ENCODE measurements at regions not wholly inside any gene's neighbourhood (a gene's known extent, or its start where the extent isn't known, plus 50 kb on each side); places are given as distances from the start of the nearest gene placed in this dataset.

DNA sequence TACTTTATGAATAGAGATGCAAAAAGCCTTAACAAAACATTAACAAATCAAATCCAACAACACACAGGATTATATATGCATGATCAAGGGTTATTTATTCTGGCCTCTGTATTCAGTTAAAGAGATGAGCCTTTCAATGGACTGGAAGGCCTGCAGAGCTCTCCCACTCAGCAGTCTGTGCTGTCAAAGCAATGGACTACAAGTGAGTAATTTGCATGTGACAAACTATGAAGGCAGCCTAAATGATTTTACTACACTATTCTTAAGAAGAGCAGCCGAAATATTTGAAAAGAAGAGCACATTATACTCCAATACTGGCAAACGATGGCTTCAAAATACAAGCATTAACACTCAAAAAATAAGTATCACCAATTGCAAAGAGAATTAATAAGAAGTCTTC lies 250.4 kb upstream of the HSFY2 start:
- TF ChIP-seq, protein P1, sequence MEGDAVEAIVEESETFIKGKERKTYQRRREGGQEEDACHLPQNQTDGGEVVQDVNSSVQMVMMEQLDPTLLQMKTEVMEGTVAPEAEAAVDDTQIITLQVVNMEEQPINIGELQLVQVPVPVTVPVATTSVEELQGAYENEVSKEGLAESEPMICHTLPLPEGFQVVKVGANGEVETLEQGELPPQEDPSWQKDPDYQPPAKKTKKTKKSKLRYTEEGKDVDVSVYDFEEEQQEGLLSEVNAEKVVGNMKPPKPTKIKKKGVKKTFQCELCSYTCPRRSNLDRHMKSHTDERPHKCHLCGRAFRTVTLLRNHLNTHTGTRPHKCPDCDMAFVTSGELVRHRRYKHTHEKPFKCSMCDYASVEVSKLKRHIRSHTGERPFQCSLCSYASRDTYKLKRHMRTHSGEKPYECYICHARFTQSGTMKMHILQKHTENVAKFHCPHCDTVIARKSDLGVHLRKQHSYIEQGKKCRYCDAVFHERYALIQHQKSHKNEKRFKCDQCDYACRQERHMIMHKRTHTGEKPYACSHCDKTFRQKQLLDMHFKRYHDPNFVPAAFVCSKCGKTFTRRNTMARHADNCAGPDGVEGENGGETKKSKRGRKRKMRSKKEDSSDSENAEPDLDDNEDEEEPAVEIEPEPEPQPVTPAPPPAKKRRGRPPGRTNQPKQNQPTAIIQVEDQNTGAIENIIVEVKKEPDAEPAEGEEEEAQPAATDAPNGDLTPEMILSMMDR (IDR thresholded peaks at IDR 0.05), result no peak

DNA sequence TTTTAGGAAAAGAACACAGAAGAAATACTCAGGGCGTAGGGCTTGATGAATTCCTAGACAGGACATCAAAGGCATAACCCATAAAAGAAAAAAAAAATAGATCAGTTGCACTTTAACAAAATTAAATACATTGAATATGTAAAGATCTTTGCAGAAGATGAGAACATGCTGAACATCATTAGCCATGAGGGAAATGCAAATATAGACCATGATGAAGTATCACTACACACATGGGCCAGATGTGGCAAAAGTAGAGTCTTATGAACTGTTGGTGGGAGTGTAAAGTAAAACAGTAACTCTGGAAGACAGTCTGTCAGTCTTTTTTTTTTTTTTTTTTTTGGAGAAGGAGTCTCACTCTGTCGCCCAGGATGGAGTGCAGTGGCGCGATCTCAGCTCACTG lies 246.7 kb upstream of the HSFY2 start:
- TF ChIP-seq, protein P1 (IDR thresholded peaks at IDR 0.05), result no peak

DNA sequence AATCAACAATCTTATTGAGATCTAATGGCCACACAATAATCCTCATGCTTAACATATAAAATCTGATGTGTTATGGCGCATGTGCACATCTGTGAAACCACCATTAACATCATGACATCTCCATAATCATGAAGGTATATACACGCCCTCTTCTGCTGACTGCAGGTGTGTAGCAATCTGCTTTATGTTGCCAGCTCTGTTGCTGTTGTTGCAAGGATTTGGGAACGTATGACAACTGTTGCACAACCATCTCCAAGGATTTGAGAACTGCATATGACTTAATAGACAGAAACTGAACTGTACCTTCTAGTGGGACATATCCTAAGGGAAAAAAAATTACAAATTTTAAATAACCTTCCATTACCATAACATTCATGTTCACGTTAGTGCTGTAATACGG lies 243.5 kb upstream of the HSFY2 start:
- TF ChIP-seq, protein P1 (IDR thresholded peaks at IDR 0.05), result no peak

DNA sequence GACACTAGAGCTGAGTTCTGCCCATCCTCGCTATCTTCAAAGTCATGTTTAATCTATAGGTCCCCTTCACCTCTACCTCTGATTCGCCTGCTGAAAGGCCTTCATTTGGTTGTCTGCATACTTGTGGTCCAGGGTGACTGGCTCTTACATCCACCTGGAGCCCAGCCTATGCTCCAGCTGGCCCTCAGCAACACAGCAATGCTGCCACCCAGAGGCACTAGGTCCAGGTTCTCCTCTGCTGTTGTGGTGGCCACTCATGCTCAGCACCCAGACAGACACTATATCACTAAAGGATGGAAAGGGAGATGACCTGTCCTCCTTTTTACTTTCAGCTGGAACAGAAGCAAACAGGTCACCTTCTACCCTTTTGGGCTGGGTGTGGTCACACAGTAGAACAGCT lies 242.3 kb upstream of the HSFY2 start:
- TF ChIP-seq, protein P1 (IDR thresholded peaks at IDR 0.05), result no peak; the same call in 1 of the 2 replicates

DNA sequence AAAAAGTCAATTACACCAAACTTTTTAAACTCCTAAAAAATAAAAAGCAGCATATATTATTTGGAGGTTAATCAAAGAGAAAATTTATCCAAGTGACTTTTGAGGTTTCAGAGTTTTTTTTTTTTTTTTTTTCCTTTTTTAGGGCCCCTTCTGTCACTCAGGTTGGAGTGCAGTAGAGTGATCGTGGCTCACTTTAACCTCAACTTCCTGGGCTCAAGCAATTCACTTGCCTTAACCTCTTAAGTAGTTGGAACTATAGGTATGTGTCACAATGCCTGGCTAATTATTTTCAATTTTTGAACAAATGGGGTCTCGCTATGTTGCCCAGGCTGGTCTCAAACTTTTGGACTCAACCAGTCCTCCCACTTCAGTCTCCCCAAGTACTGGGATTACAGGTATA lies 241.7 kb upstream of the HSFY2 start:
- TF ChIP-seq, protein P1 (IDR thresholded peaks at IDR 0.05), result no peak

DNA sequence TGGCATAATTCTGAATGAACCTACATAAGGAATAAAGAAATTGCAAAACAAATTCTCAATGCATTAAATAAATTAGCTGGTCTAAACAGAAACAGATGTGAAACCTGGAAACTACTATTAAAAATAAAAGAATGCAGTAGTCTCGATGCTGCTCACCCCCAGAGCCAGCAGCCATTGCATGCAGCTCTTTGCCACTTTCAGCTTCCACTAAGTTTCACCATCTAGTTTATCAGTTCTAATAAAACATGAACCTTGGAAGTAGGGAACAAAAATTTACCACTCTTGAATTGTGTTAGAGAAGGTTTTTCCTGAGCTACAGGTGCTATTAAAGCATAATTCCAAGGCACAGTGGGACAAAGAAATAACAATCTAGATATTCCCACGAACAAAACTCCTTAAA lies 239.4 kb upstream of the HSFY2 start:
- TF ChIP-seq, protein P1 (IDR thresholded peaks at IDR 0.05), result no peak

DNA sequence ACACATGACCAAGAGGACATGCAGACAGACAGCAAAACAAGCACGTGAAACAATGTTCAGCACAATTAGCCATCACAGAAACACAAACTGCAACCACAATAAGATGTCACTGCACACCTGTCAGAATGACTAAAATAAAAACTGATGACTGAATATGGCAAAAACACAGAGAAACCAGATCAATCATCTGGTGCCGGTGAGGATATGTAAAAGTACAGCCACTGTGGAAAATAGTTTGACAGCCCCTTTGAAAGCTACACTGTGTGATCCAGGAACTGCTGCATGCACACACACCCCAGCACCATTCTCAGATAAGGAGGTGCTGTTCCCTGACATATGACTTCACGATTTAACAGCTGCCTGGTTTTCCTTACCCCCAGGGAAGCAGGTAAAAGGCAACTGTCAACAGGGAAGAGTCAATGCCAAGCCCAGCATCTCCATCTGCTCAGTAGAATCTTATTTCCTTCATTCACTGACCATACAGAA lies 238.1 kb upstream of the HSFY2 start:
- TF ChIP-seq, protein P1 (IDR thresholded peaks at IDR 0.05), result no peak

DNA sequence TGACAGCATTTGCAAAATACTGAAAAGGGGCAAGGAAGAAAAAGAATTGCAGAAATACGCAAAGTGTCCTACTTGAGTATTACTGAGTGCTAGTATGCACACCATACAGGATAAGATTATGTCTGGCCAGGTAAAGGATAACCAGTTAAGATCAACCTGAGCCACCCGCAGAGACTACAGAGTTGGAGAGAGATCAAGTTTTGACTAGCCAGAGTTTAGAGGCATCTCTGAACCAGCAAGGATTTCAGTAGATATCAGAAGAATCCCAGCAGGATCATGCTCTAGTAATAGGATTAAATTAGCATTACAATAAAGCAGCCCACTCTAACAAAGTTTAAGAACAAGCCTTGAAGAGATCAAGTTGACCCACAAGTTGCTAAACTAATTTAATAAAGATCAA lies 232.7 kb upstream of the HSFY2 start:
- TF ChIP-seq, protein P1 (IDR thresholded peaks at IDR 0.05), result no peak
